ENCODE measurements at regions not wholly inside any gene's neighbourhood (a gene's known extent, or its start where the extent isn't known, plus 50 kb on each side); places are given as distances from the start of the nearest gene placed in this dataset.
A peak's percentile ranks its signal among the peaks of the same experiment; 100 is the strongest.

DNA sequence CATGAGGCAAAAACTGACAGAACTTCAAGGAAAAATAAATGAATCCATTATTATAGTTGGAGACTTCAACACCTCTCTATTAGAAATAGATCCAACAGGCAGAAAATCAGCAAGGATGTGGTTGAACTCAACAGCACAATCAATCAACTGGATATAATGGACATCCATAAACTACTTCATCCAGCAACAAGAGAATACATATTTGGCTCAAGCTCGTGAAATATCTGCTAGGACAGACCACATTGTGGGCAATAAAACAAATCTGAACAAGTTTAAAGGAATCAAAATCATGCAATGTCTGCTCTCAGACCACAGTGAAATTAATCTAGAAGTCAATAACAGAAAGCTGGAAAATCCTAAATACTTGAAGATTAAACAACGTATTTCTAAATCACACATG is 362.6 kb downstream of the CD109 start:
- Mint-ChIP-seq H3K36me3 (no peaks in the 10 kb centered on the region), H3K4me3 (no peak overlapping the region), H3K4me1 (no peaks in the 10 kb centered on the region), H3K9me3 (no peaks in the 10 kb centered on the region), H3K27me3 (ENCODE audit: insufficient read depth, low read depth) (peaks cover 2% of the 10 kb centered on the region), H3K27ac (no peak overlapping the region)
- Histone ChIP-seq H4K20me1 (ENCODE audit: low read depth) (no peaks in the 10 kb centered on the region), H3K4me2 (no peak overlapping the region), H3K36me3 (no peaks in the 10 kb centered on the region), H3K9me3 (ENCODE audit: low read depth) (no peaks in the 10 kb centered on the region), H3K27ac (no peak overlapping the region), H3K79me2 (ENCODE audit: low read depth) (no peaks in the 10 kb centered on the region), H3K4me3 (no peak overlapping the region), H3K4me1 (no peaks in the 10 kb centered on the region), H3K27me3 (no peaks in the 10 kb centered on the region), H3F3A (ENCODE audit: low read depth) (no peaks in the 10 kb centered on the region), H2AFZ (replicated peaks) (no peak overlapping the region), H3K9ac (no peak overlapping the region)
- DNase-seq (ENCODE audit: low spot score), result no peak
- no peak for TF ChIP-seq EZH2phosphoT487 (IDR thresholded peaks at IDR 0.05)
- TF ChIP-seq EZH2 (IDR thresholded peaks at IDR 0.05), result no peak
- TF ChIP-seq, protein P1, sequence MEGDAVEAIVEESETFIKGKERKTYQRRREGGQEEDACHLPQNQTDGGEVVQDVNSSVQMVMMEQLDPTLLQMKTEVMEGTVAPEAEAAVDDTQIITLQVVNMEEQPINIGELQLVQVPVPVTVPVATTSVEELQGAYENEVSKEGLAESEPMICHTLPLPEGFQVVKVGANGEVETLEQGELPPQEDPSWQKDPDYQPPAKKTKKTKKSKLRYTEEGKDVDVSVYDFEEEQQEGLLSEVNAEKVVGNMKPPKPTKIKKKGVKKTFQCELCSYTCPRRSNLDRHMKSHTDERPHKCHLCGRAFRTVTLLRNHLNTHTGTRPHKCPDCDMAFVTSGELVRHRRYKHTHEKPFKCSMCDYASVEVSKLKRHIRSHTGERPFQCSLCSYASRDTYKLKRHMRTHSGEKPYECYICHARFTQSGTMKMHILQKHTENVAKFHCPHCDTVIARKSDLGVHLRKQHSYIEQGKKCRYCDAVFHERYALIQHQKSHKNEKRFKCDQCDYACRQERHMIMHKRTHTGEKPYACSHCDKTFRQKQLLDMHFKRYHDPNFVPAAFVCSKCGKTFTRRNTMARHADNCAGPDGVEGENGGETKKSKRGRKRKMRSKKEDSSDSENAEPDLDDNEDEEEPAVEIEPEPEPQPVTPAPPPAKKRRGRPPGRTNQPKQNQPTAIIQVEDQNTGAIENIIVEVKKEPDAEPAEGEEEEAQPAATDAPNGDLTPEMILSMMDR (IDR thresholded peaks at IDR 0.05), result no peak

DNA sequence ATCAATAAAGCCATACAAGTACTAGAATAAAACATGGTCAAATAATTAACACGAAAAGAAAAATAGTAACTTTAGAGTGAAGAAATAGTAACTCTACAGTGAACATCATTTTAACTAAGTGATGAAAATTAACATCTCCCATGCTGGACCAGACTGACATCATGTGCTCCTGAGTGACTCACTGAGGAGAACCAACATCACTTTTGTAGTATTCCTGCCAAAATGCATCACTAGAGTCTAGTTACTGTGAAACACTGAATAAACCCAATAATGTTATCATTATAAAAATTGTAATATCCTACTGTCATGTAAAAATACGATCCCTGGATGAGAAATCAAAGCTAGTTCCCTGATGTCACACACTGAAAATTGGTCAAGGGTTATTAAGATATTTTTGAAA is 361.3 kb downstream of the CD109 start:
- H3K4me1 ChIP-seq, result no peaks in the 10 kb centered on the region
- no peak overlapping the region for H3K27ac ChIP-seq
- H3F3A ChIP-seq (ENCODE audit: low read depth), result no peaks in the 10 kb centered on the region
- H3K36me3 ChIP-seq, result no peaks in the 10 kb centered on the region
- no peak overlapping the region for H2AFZ ChIP-seq (replicated peaks)
- Mint-ChIP-seq H3K4me1 (no peaks in the 10 kb centered on the region), H3K27ac (no peak overlapping the region), H3K27me3 (ENCODE audit: insufficient read depth, low read depth) (peaks cover 2% of the 10 kb centered on the region), H3K9me3 (no peaks in the 10 kb centered on the region), H3K36me3 (no peaks in the 10 kb centered on the region), H3K4me3 (no peak overlapping the region)
- H3K4me2 ChIP-seq, result no peak overlapping the region
- H4K20me1 ChIP-seq (ENCODE audit: low read depth), result no peaks in the 10 kb centered on the region
- DNase-seq (ENCODE audit: low spot score), result no peak
- H3K9ac ChIP-seq, result no peak overlapping the region
- H3K4me3 ChIP-seq, result no peak overlapping the region
- no peaks in the 10 kb centered on the region for H3K9me3 ChIP-seq (ENCODE audit: low read depth)
- no peaks in the 10 kb centered on the region for H3K27me3 ChIP-seq
- TF ChIP-seq, protein P1 (IDR thresholded peaks at IDR 0.05), result no peak
- TF ChIP-seq EZH2phosphoT487 (IDR thresholded peaks at IDR 0.05) (no peak), EZH2 (IDR thresholded peaks at IDR 0.05) (no peak)
- H3K79me2 ChIP-seq (ENCODE audit: low read depth), result no peaks in the 10 kb centered on the region

DNA sequence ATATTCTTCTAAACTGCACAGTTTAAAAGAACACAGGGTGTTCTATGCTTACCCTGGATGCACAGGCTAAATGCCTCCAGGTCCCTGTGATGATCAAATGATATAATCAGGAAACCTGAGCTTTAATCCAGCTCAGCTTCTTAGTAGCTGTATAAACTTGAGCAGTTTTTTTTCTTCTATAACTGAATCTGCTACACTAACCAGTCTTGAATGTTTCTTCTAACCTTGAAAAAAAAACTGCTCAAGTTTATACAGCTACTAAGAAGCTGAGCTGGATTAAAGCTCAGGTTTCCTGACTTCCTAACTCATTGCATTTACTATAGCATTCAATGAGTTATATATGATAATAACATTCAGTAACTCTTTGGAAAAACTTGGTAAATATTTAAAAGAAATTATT is 358.2 kb downstream of the CD109 start:
- Histone ChIP-seq H2AFZ (replicated peaks) (no peak overlapping the region), H3K4me1 (no peaks in the 10 kb centered on the region), H3K9ac (no peak overlapping the region), H3K27me3 (no peaks in the 10 kb centered on the region), H3K36me3 (no peaks in the 10 kb centered on the region), H3K9me3 (ENCODE audit: low read depth) (no peaks in the 10 kb centered on the region), H3K4me2 (no peak overlapping the region), H3F3A (ENCODE audit: low read depth) (no peaks in the 10 kb centered on the region), H3K4me3 (no peak overlapping the region), H4K20me1 (ENCODE audit: low read depth) (no peaks in the 10 kb centered on the region), H3K79me2 (ENCODE audit: low read depth) (no peaks in the 10 kb centered on the region), H3K27ac (no peak overlapping the region)
- Mint-ChIP-seq H3K27ac (no peak overlapping the region), H3K27me3 (ENCODE audit: insufficient read depth, low read depth) (peaks cover 2% of the 10 kb centered on the region), H3K9me3 (no peaks in the 10 kb centered on the region), H3K36me3 (no peaks in the 10 kb centered on the region), H3K4me3 (no peak overlapping the region), H3K4me1 (no peaks in the 10 kb centered on the region)
- TF ChIP-seq, protein P1 (IDR thresholded peaks at IDR 0.05), result no peak
- TF ChIP-seq EZH2 (IDR thresholded peaks at IDR 0.05) (no peak), EZH2phosphoT487 (IDR thresholded peaks at IDR 0.05) (no peak)
- no peak for DNase-seq (ENCODE audit: low spot score)

DNA sequence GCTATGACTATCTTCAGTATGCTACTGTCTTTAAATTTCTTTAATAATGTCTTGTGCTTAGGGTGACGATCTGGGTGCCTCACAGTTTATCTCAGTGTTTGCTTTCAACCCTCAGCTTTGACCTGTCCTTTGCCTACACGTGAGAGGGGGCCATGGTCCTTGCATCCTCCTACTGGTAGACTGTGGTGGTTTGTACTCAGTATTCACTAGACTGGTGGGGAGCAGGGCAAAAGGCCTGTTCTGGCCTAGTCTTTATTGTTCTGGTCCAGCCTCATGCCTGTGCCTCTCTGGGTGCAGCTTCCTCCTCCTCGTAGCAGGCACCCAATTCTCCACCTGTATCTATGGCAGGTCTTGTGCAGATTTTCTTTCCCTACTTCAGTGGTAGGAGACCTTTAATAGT is 354.9 kb downstream of the CD109 start:
- H3K9me3 ChIP-seq (ENCODE audit: low read depth), result no peaks in the 10 kb centered on the region
- Mint-ChIP-seq H3K27ac (no peak overlapping the region), H3K27me3 (ENCODE audit: insufficient read depth, low read depth) (peaks cover 2% of the 10 kb centered on the region), H3K4me3 (no peak overlapping the region), H3K4me1 (no peaks in the 10 kb centered on the region), H3K9me3 (no peaks in the 10 kb centered on the region), H3K36me3 (no peaks in the 10 kb centered on the region)
- H4K20me1 ChIP-seq (ENCODE audit: low read depth), result no peaks in the 10 kb centered on the region
- H3K27me3 ChIP-seq, result no peaks in the 10 kb centered on the region
- TF ChIP-seq, protein P1 (IDR thresholded peaks at IDR 0.05), result no peak
- TF ChIP-seq EZH2phosphoT487 (IDR thresholded peaks at IDR 0.05), result no peak
- no peak for TF ChIP-seq EZH2 (IDR thresholded peaks at IDR 0.05)
- H3K4me1 ChIP-seq, result no peaks in the 10 kb centered on the region
- no peak for DNase-seq (ENCODE audit: low spot score)
- no peak overlapping the region for H3K4me2 ChIP-seq
- H3K36me3 ChIP-seq, result no peaks in the 10 kb centered on the region
- H3K9ac ChIP-seq, result no peak overlapping the region
- H3K4me3 ChIP-seq, result no peak overlapping the region
- no peaks in the 10 kb centered on the region for H3K79me2 ChIP-seq (ENCODE audit: low read depth)
- no peak overlapping the region for H3K27ac ChIP-seq
- no peaks in the 10 kb centered on the region for H3F3A ChIP-seq (ENCODE audit: low read depth)
- H2AFZ ChIP-seq (replicated peaks), result peak overlapping the region; percentile 47
